HEK293T (cell line): ENCODE measurements at regions not wholly inside any gene's neighbourhood (a gene's known extent, or its start where the extent isn't known, plus 50 kb on each side); places are given as distances from the start of the nearest gene placed in this dataset.

Experiments
- BHLHE40 ChIP-seq: fragments of 450-650 bp; IDR thresholded peaks from 2 replicates; pipeline ENCODE4 v1.6.1; 2016; ENCODE audit warnings: mild to moderate bottlenecking, moderate library complexity, borderline replicate concordance
- FOXA1 ChIP-seq: fragments of 450-650 bp; IDR thresholded peaks from 2 replicates; pipeline ENCODE4 v1.6.1; 2016; ENCODE audit warnings: mild to moderate bottlenecking

GRCh38 chr1:82485591-82486369 is 685.0 kb downstream of the ADGRL2 start:
- no peak for TF ChIP-seq BHLHE40
- TF ChIP-seq FOXA1: no peak
